GM20000 (cell line): ENCODE measurements at regions not wholly inside any gene's neighbourhood (a gene's known extent, or its start where the extent isn't known, plus 50 kb on each side); places are given as distances from the start of the nearest gene placed in this dataset.

Source experiments
- DNase-seq: peaks from one replicate; pipeline ENCODE4 v3.0.0; 2012; ENCODE audit warnings: low spot score
- CTCF ChIP-seq: IDR thresholded peaks from 2 replicates; pipeline ENCODE4 v1.5.1; 2012; ENCODE audit warnings: mild to moderate bottlenecking, control low read depth; ENCODE audit errors: extremely low read depth, missing control alignments

- no peak for TF ChIP-seq CTCF
- DNase-seq: no peak
Observed at GRCh38 chr6:147784371-147784770, 275.9 kb downstream of the SAMD5 start.

- DNase-seq: no peak
- TF ChIP-seq CTCF: no peak
Observed at GRCh38 chr6:147787417-147787816, 278.9 kb downstream of the SAMD5 start.

- no peak for TF ChIP-seq CTCF
- DNase-seq: no peak
Observed at GRCh38 chr6:147789430-147789947, 281.0 kb downstream of the SAMD5 start.

GRCh38 chr6:147793871-147794643, 285.6 kb downstream of the SAMD5 start:
- no peak for DNase-seq
- TF ChIP-seq CTCF: no peak

GRCh38 chr6:147802459-147802858, 294.0 kb downstream of the SAMD5 start:
- DNase-seq: no peak
- no peak for TF ChIP-seq CTCF

GRCh38 chr6:147805155-147805554, 296.7 kb downstream of the SAMD5 start:
- TF ChIP-seq CTCF: no peak
- DNase-seq: no peak

- DNase-seq: no peak
- no peak for TF ChIP-seq CTCF
Observed at GRCh38 chr6:147806697-147807096, 298.2 kb downstream of the SAMD5 start.
